Immature natural killer cell (primary cell): ENCODE measurements at regions not wholly inside any gene's neighbourhood (a gene's known extent, or its start where the extent isn't known, plus 50 kb on each side); places are given as distances from the start of the nearest gene placed in this dataset.
A peak's percentile ranks its signal among the peaks of the same experiment; 100 is the strongest.

ENCODE experiments used
- DNase-seq, 3 donors: peaks; one replicate each; pipeline ENCODE4 v3.0.0; 2022; ENCODE audit warnings: mixed read lengths in 1 of 3
- H3K27ac Mint-ChIP-seq, 6 donors: one replicate each; pipeline ENCODE4 v1.8.0; 2020; ENCODE audit warnings: mixed read lengths in 6 of 6, mild to moderate bottlenecking in 5 of 6, inconsistent platforms in 4 of 6, moderate library complexity in 3 of 6
- H3K27me3 Mint-ChIP-seq, 3 donors: one replicate each; pipeline ENCODE4 v1.8.0; 2020 to 2021; ENCODE audit warnings: low read depth in 3 of 3, mild to moderate bottlenecking in 3 of 3, mixed read lengths in 3 of 3, moderate library complexity in 3 of 3, inconsistent platforms in 1 of 3
- H3K36me3 Mint-ChIP-seq, 3 donors: one replicate each; pipeline ENCODE4 v1.8.0; 2020; ENCODE audit warnings: mixed read lengths in 3 of 3, inconsistent platforms in 2 of 3, mild to moderate bottlenecking in 2 of 3
- H3K4me1 Mint-ChIP-seq, 2 donors: one replicate each; pipeline ENCODE4 v1.8.0; 2020; ENCODE audit warnings: inconsistent platforms in 2 of 2, mild to moderate bottlenecking in 2 of 2, mixed read lengths in 2 of 2, moderate library complexity in 1 of 2
- H3K4me3 Mint-ChIP-seq, 5 donors: one replicate each; pipeline ENCODE4 v1.8.0; 2020; ENCODE audit warnings: mild to moderate bottlenecking in 5 of 5, mixed read lengths in 5 of 5, inconsistent platforms in 3 of 5, moderate library complexity in 3 of 5
- H3K9me3 Mint-ChIP-seq, 6 donors: one replicate each; pipeline ENCODE4 v1.8.0; 2020; ENCODE audit warnings: mild to moderate bottlenecking in 6 of 6, mixed read lengths in 6 of 6, inconsistent platforms in 4 of 6, moderate library complexity in 3 of 6

DNA sequence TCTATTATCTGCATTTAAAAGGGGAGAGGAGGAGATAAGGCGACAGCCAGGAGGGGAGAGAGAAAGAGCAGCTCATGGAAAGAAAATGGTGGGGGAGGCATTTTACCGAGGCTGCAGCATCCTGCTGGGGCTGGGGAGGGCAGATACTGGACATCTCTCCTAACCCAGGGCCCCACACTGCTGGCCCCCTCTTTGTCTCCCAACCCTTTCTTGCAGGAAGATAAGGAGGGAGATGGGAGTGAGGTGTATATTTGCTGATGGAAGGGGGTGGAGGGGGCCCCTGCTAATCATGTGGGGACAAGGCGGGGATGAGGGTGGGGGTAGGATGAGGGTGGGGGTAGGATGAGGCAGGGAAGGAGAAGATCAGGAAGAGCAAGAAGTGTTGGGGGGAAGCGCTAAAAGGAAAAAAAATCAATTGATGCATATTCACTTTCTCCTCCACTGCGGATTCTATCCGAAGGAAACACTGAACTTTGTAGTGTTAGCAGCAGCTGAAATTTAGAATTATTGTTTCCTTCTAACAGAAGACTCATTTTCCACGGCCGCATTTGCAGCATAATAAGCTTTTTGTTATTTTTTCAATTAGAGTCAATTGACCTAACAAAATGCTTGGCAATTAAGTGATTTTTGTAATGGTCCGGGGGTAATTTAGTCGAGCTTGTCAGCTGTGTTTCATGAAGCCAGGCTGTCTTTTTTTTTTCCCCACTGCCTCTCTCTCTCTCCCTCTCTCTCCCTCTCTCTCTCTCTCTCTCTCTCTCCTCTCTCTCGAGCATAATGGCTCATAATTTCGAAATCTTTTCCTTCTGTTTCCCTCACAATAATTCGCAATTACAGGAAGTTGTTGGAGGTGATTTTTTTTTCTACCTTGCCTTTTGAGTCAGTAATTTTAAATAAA, 1134.6 kb downstream of the BCL11B start:
- Mint-ChIP-seq H3K27me3 (peaks cover 1 to 5% (median 3%) of the 10 kb centered on the region in 3 donors), H3K9me3 (no peaks in the 10 kb centered on the region), H3K36me3 (no peaks in the 10 kb centered on the region), H3K4me3 (no peak overlapping the region), H3K4me1 (peaks cover 42% of the 10 kb centered on the region in 2 donors), H3K27ac (no peak overlapping the region)
- DNase-seq, result no peak

DNA sequence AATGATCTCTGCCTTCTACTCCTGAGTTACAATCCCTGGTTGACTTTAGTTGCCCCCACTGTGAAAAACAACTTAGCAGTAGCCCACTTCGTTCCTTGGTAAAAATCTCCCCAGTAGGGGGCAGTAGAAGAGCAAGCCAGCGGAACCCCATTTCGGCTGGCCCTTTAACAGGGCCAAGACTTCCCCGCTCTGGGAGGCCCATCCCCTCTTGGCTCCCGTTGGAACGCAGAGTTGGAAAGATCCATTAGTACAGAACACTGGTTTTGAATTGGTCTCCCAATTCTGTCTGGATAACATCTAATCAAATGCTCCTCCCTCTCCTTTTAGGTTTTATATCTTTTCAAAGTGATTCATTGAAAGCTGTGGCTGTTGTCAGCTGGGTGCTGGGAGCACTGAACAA, 1133.3 kb downstream of the BCL11B start:
- peak overlapping the region in 4 of 5 donors; percentile 12 to 47 (median 38) for H3K4me3 Mint-ChIP-seq
- DNase-seq, result peak; percentile 59 to 70 (median 59)
- H3K4me1 Mint-ChIP-seq, result peaks cover 36 to 39% of the 10 kb centered on the region in 2 donors
- H3K27ac Mint-ChIP-seq, result no peak overlapping the region
- no peaks in the 10 kb centered on the region for H3K36me3 Mint-ChIP-seq
- H3K27me3 Mint-ChIP-seq, result peaks cover 1 to 5% (median 3%) of the 10 kb centered on the region in 3 donors
- H3K9me3 Mint-ChIP-seq, result no peaks in the 10 kb centered on the region

DNA sequence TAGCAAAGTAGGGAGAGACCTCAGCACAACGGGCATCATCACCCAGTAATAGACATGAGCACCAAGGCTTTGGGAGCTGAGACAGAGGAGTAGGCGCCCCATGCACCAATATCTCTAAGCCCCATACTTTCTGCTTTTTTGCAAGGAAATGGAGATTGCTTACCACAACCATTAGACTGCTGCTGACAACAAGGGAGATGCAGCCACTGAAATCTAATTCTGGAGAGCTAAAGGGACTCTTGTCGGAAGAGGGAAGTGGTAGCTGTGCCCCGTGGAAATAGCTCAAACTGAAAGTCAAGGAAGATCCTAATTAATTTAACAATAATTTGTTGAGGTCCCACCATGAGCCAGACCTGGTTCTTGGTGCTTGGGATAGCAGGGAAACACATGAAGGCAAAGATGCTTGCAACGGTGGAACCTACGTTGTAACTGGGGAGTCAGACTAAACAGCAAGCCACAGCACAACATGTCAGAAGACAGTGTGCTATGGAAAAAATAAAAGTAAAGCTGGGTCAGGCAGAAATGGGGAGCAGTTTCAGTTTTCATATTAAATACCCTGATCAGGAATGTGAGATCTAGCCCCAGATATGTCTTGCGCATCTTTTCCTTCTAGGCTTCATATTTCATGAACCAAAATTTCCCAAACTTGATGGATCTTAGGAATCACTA, 1131.0 kb downstream of the BCL11B start:
- Mint-ChIP-seq H3K4me3 (no peak overlapping the region), H3K36me3 (no peaks in the 10 kb centered on the region), H3K27ac (peak overlapping the region in 1 of 6 donors; percentile 20), H3K9me3 (no peaks in the 10 kb centered on the region), H3K27me3 (peaks cover 1 to 5% (median 5%) of the 10 kb centered on the region in 3 donors), H3K4me1 (peaks cover 27 to 35% of the 10 kb centered on the region in 2 donors)
- no peak for DNase-seq

DNA sequence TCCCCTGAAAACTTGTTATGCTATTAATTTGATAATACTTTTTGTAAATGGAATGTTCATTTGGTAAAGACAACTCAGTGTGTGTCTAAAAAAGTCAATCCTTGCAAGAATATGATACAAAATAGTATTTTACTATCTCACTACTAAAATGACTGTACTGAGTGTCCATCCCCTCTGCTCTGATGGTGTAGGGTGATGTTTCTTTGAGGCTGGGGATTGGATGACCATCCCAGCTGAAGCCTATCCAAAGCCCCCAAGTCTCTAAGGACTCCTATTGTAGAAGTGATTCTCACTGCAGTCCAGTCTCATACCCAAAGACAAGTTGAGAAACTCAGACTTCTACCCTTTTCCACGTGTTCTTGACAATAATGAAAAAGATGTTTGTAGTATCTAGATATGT, 1128.4 kb downstream of the BCL11B start:
- peaks cover 19 to 24% of the 10 kb centered on the region in 2 donors for H3K4me1 Mint-ChIP-seq
- DNase-seq, result no peak
- peaks cover 0 to 2% (median 0%) of the 10 kb centered on the region in 6 donors for H3K9me3 Mint-ChIP-seq
- H3K4me3 Mint-ChIP-seq, result no peak overlapping the region
- no peaks in the 10 kb centered on the region for H3K36me3 Mint-ChIP-seq
- H3K27me3 Mint-ChIP-seq, result peaks cover 0 to 2% (median 1%) of the 10 kb centered on the region in 3 donors
- H3K27ac Mint-ChIP-seq, result no peak overlapping the region

DNA sequence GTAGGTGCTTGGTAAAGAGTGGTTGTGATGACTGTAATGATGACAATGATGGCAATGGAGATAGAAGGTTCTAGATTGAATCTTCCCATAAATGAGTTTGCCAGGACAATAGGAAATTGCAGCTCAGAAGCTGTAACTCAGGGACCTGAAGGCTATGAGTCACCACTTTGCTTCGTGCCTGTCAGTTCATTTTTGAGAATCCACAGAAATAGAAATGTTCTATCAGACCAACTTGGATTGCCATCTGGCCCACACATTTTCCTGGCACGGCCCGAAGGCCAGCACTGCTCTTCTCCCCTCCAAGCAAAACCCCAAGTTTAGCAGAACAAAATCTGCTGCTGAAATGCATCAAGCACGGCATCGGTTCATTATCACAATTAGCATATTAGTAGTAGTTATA, 1127.0 kb downstream of the BCL11B start:
- Mint-ChIP-seq H3K4me1 (peaks cover 12 to 13% of the 10 kb centered on the region in 2 donors), H3K27ac (no peak overlapping the region), H3K27me3 (peaks cover 0 to 2% (median 0%) of the 10 kb centered on the region in 3 donors), H3K36me3 (no peaks in the 10 kb centered on the region), H3K4me3 (no peak overlapping the region), H3K9me3 (peaks cover 0 to 3% (median 0%) of the 10 kb centered on the region in 6 donors)
- no peak for DNase-seq

DNA sequence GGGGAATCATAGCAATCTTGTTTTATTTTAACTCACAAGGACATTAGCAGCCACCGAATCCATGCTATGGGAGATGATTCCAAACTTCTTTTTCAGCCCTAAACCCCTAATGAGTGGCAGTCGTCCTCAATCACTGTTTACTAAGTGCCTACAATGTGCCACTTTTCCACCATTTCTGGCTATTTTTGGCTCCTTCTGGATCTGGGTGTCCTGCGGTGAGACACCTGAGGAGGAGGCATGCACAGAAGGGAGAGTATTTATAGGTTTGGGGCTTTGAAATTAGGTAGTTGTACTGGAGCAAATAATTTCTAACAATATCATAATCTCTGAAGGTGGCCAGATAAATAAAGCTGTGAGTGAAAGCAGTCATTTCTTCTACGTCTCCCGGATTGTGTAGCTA, 1125.6 kb downstream of the BCL11B start:
- peaks cover 1 to 7% of the 10 kb centered on the region in 2 donors for H3K4me1 Mint-ChIP-seq
- H3K27ac Mint-ChIP-seq, result no peak overlapping the region
- H3K4me3 Mint-ChIP-seq, result no peak overlapping the region

DNA sequence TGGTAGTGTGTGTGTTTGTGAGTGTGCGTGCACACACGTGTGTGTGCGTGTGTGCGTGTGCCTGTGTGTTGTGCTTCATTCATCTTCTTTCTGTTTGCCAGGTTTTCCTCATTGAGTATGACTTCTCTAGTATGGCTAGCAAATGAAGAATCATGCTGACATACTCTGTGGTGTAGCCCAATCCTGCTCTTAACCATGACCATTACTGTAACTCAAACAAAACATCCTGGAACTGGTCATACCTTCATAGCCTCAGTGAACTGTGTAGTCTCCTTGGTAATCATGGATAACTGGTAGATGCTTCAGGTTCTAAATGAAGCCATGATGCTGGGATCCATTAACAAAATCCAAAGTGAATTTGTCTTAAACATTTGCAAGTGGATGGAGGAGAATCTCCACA, 1117.7 kb downstream of the BCL11B start:
- Mint-ChIP-seq H3K4me1 (peaks cover 0 to 2% of the 10 kb centered on the region in 2 donors), H3K36me3 (no peaks in the 10 kb centered on the region), H3K27ac (no peak overlapping the region), H3K27me3 (peaks cover 0 to 4% (median 1%) of the 10 kb centered on the region in 3 donors), H3K9me3 (peaks cover 0 to 2% (median 0%) of the 10 kb centered on the region in 6 donors), H3K4me3 (no peak overlapping the region)
- no peak for DNase-seq

More for the DNA sequence above, 1125.6 kb downstream of the BCL11B start:
- DNase-seq, result no peak
- Mint-ChIP-seq H3K36me3 (no peaks in the 10 kb centered on the region), H3K9me3 (peaks cover 0 to 3% (median 0%) of the 10 kb centered on the region in 6 donors), H3K27me3 (peaks cover 0 to 2% (median 0%) of the 10 kb centered on the region in 3 donors)

DNA sequence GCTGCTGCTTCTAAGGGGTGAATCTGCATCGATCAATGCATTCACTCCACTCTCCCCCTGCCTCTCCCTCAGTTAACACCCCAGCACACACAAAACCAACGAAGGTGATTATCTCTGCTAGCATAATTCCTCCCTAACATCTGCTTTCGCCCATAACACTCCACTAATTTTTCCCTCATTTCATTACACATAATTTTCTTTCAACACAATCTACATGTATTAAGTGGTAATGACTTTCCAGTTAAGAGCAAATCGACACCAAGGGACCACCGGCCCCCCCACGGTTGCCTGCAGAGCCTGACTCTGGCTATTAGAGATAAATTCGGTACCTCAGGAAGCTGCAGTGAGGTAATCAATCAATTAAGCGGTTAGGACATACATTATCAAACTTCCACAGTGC, 1115.6 kb downstream of the BCL11B start:
- Mint-ChIP-seq H3K4me1 (no peaks in the 10 kb centered on the region), H3K27ac (no peak overlapping the region), H3K36me3 (no peaks in the 10 kb centered on the region), H3K9me3 (no peaks in the 10 kb centered on the region), H3K27me3 (peaks cover 0 to 7% (median 1%) of the 10 kb centered on the region in 3 donors), H3K4me3 (no peak overlapping the region)
- no peak for DNase-seq

DNA sequence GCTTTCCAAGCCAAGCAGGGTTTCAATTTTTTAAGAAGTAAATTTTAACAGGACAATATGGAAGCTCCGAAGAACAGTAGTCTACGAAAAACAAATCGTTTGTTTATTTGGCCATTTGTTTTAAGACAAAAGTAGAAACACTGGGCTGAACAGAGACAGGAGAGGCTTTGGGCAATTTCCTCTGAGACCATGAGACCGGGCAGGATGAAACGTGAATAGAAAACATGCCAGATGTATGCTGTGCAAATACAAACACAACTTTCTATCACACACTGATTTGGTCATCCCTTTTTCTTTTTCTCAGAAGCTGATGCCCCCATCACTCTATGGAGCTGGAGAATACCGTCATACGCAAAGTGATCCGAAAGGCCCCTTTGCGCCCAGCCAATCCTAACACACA, 1111.1 kb downstream of the BCL11B start:
- no peaks in the 10 kb centered on the region for H3K9me3 Mint-ChIP-seq
- no peaks in the 10 kb centered on the region for H3K36me3 Mint-ChIP-seq
- no peak for DNase-seq
- H3K27ac Mint-ChIP-seq, result no peak overlapping the region
- no peak overlapping the region for H3K4me3 Mint-ChIP-seq
- no peaks in the 10 kb centered on the region for H3K4me1 Mint-ChIP-seq
- H3K27me3 Mint-ChIP-seq, result peaks cover 0 to 6% (median 1%) of the 10 kb centered on the region in 3 donors

DNA sequence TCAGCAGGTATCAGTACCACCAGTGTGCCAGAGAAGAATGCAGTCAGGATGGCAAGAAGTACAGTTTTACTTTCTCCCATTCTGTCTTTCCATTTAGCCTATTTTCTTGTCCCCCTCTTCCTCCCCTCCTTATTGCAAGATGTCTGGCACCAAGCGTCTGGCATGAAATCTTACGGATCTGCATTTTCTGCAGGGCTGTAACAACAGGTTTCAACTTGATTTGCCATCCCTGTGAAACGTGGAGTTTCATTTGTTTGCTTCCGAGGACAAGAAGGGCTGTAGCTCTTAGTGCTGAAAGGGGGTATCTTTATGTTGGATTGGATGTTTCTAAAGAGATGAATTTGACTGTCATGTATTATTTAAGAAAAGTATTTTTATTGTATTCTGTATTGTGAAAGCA, 1110.6 kb downstream of the BCL11B start:
- H3K27ac Mint-ChIP-seq, result no peak overlapping the region
- H3K9me3 Mint-ChIP-seq, result no peaks in the 10 kb centered on the region
- no peak overlapping the region for H3K4me3 Mint-ChIP-seq
- no peak for DNase-seq
- no peaks in the 10 kb centered on the region for H3K4me1 Mint-ChIP-seq
- no peaks in the 10 kb centered on the region for H3K36me3 Mint-ChIP-seq
- H3K27me3 Mint-ChIP-seq, result peaks cover 0 to 6% (median under 1%) of the 10 kb centered on the region in 3 donors

DNA sequence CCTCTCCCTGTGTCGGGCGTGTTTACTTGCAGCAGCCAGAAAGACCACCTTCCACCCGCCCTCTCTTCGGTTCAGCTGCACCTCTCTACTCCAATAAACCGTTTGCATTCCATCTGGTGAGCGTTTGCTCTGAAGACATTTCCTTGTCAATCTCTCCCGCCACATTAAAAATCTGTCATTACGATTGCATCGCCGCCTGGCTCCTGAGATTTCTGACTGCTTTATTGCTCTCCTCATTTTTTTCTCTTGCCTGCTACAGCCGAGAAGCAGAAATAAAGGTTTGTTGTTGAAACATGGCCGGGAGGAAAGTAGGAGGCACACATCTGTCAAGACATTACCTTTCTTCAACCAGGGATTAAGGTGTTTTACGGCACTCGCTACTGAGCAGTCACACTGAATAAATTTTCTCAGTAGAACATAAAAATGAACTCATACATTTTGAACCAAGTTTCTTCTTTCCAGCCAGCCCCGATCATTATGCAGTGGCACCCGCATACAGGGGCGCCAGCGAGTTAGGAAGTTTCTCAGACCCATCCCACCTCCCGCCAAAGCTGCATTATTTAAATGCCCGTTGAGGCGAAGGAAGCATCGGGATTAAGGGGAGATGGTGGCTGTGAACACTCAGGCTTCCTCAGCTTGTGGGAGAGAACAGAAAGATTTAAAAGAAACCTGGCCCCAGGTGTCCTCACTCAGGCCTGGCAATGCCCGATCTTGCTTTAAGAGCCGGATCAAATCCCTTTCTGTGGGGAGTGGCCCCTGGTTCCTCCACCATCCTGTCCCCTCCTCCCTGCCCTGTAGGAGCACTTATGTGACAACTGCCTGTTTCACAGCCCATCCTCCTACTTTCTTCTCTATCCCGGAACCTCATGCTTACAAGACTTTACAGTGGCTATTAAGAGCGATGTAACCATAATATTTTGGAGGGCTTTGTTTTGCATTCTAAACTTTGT, 1108.9 kb downstream of the BCL11B start:
- Mint-ChIP-seq H3K27me3 (peaks cover 0 to 6% (median 2%) of the 10 kb centered on the region in 3 donors), H3K27ac (no peak overlapping the region), H3K4me3 (no peak overlapping the region), H3K9me3 (no peaks in the 10 kb centered on the region), H3K4me1 (peaks cover under 1 to 6% of the 10 kb centered on the region in 2 donors), H3K36me3 (peaks cover 0 to under 1% (median 0%) of the 10 kb centered on the region in 3 donors)
- DNase-seq, result no peak

DNA sequence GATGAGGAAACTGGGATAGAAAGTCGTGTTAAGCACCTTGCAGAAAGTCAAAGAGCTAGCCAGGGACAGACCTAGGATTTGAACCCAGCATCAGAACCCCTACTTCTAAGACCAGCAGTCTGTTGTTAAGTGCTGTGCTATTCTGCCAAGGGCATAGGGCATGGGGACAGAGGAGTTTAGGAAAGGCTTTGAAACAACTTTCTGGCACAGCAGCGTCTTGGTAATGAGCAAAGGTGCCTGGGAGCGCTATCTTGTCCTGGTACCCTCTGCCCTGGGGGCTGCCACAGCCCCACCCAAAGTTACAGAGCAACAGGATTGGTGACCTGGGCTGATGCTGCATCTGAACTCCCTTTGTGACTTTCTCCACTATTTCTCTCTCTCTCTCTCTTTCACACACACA, 1108.1 kb downstream of the BCL11B start:
- Mint-ChIP-seq H3K36me3 (peaks cover 0 to 8% (median 0%) of the 10 kb centered on the region in 3 donors), H3K4me1 (peaks cover 8 to 12% of the 10 kb centered on the region in 2 donors), H3K9me3 (no peaks in the 10 kb centered on the region), H3K27ac (no peak overlapping the region), H3K27me3 (peaks cover 0 to 6% (median 2%) of the 10 kb centered on the region in 3 donors), H3K4me3 (no peak overlapping the region)
- no peak for DNase-seq

DNA sequence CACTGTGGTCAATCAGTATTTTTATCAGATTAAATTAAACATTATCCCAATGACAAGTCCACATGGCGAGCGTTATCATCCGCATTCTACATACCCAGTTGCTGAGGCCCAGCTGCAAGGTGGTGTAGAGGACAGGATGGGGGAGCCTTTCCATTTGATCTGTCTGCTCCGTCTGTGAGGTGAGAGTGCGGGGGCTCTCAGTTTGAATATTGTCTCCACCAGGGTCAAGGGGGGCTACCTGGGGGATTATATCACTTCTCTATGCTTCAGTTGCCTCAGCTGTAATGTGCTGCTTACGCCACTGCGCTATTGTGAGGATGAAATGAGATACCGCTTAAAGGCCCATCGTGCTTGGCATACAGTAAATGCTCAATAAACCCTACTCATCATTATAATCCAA, 1106.0 kb downstream of the BCL11B start:
- Mint-ChIP-seq H3K4me3 (no peak overlapping the region), H3K4me1 (peaks cover 9 to 22% of the 10 kb centered on the region in 2 donors), H3K9me3 (no peaks in the 10 kb centered on the region)

More for the DNA sequence above, 1106.0 kb downstream of the BCL11B start:
- no peak for DNase-seq
- peaks cover 1 to 4% (median 2%) of the 10 kb centered on the region in 3 donors for H3K27me3 Mint-ChIP-seq
- H3K27ac Mint-ChIP-seq, result no peak overlapping the region
- H3K36me3 Mint-ChIP-seq, result peaks cover 0 to 9% (median 0%) of the 10 kb centered on the region in 3 donors
